ENCODE measurements at regions not wholly inside any gene's neighbourhood (a gene's known extent, or its start where the extent isn't known, plus 50 kb on each side); places are given as distances from the start of the nearest gene placed in this dataset.
"Not testable (repeated sequence)": the region's sequence is repeated elsewhere in the genome, so short reads cannot be mapped to it uniquely, and the experiment has no call there.

DNA sequence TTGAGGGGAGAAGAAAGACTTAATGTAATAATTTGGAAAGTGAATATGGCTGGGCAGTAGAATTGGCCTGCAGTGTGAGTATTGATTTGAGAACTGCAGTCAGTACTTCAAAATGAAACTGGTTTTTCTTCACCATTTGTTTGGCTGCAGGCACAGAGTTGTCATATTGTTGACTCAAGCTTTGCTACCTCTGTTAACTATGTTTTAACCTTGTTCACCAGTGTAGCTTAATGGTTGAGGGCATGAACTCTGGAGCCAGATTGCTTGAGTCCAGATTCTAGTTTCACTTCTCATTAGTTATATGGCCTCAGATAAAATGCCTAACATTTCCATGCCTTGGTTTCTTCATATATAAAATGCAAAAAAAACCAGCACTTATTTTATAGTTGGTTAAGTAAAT lies 64.1 kb downstream of the CFAP44 start:
- no peak for DNase-seq (ENCODE audit: low read depth)

GRCh38 chr3:113374078-113374477 lies 67.2 kb downstream of the CFAP44 start:
- DNase-seq (ENCODE audit: low read depth), result no peak

DNA sequence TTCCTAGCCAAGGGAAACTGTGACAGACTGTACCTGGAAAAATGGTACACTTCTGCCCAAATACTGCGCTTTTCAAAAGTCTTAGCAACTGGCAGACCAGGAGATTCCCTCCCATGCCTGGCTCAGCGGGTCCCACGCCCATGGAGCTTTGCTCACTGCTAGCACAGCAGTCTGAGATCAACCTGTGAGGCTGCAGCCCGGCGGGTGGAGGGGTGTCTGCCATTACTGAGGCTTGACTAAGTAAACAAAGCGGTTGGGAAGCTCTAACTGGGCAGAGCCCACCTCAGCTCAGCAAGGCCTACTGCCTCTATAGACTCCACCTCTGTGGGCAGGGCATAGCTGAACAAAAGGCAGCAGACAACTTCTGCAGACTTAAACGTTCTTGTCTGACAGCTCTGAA lies 74.5 kb downstream of the CFAP44 start:
- not testable (repeated sequence) for DNase-seq (ENCODE audit: low read depth)

GRCh38 chr3:113355340-113355739 lies 86.0 kb downstream of the CFAP44 start:
- not testable (repeated sequence) for DNase-seq (ENCODE audit: low read depth)

- peak; percentile 42 for DNase-seq (ENCODE audit: low read depth)
These were observed 87.0 kb downstream of the CFAP44 start for GRCh38 chr3:113354307-113354706.

GRCh38 chr3:113353678-113354077 lies 87.6 kb downstream of the CFAP44 start:
- no peak for DNase-seq (ENCODE audit: low read depth)

DNA sequence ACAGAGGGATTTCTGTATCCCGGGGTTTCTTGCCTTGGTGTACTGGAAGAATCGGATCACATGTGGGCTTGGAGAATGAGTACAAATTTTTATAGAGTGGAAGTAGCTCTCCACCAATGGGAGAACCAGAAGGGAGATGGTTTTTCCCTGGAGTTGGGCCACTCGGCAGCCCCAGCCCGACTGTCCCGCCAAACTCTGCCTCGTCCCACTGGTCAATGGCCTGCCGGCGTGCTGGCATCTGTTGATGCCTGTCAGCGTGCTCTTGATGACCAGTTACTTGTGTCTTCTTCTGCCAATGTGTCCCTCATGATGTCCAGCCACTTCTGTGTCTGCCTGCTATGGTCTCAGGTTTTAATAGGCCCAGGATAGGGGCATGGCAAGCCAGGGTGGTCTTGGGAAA lies 100.5 kb downstream of the CFAP44 start:
- no peak for DNase-seq (ENCODE audit: low read depth)

DNA sequence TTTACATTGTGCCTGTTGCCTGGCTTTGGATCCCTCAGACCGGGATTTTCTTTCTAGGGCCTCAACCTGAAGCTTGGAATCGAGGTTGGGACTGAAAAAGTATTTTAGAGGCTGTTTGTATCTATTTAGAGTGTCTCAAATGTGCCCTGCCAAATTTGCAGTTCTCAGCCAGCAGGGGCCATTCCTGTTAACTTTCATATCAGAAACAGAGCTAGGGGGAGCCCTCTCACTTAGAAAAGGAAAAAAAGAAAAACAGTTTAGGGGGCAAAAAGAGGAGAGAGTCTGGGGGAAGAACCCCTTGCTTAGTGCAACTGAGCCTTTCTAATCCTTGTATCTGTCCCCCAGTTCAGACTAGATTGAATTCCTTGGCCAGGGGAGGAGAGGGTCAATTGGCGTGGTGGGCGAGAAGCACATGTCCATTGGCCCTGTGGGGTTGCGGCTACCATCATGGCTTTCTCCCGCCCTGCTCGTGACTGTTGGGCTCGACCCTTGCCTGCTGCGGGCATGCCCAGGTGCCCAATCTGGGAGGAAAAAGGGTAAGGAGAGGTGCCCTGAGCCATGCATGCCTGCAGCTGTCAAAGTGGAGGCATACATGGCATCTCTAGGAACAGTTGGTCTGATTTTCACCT lies 101.6 kb downstream of the CFAP44 start:
- no peak for DNase-seq (ENCODE audit: low read depth)

Measured in M059J (cell line).